VCaP (cell line): ENCODE measurements at regions not wholly inside any gene's neighbourhood (a gene's known extent, or its start where the extent isn't known, plus 50 kb on each side); places are given as distances from the start of the nearest gene placed in this dataset.

Experiments
- H3K27ac ChIP-seq: fragments of 450-650 bp; 2 replicates; pipeline ENCODE4 v1.5.1; 2017
- CTCF ChIP-seq: fragments of 450-650 bp; conservative IDR thresholded peaks from 2 replicates; pipeline ENCODE4 v1.5.1; 2017; ENCODE audit warnings: mild to moderate bottlenecking, moderate library complexity

DNA sequence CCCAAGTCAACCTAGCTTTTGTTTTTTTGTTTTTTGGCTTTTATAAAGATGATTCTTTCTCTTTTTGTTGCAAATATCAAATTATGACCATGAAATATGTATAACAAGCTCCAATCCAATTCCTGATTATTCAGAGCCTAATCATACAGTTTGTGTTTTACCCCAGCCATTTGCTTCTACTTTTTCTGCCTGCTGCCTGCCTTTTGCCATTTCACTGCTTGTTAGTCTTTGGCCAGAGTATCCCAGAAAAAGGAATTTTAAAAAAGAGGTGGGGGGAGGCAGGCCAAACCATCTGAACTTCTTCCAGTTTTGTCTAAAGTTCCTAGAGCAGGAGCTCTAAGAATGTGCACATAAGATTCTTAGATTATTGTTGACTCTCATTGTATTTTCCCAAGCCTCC, 211.9 kb upstream of the VRK2 start:
- TF ChIP-seq CTCF: no peak
- H3K27ac ChIP-seq: no peak overlapping the region

- no peak overlapping the region for H3K27ac ChIP-seq
- TF ChIP-seq CTCF: no peak
These were observed 204.1 kb upstream of the VRK2 start for GRCh38 chr2:57842531-57842930.

DNA sequence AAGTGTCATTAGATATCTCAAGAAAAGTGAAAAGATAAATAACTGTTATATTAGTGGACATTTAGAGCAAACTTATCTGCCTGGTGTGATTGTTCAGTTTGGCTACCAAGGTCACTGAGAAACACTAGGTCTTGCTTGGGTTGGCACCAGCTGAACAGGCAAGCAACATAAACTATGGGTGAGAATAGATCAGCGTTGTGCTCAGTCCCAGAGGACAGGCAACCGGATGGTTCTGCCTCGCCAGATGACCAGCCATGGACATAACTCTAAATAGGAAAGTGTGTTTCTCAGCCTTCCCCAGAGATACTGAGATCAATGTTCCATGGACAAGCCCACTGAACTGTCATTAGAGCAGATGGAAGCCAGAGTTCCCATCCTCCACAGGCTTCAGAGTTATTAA, 203.4 kb upstream of the VRK2 start:
- no peak for TF ChIP-seq CTCF
- H3K27ac ChIP-seq: no peak overlapping the region

GRCh38 chr2:57848723-57849122, 197.9 kb upstream of the VRK2 start:
- no peak for TF ChIP-seq CTCF

DNA sequence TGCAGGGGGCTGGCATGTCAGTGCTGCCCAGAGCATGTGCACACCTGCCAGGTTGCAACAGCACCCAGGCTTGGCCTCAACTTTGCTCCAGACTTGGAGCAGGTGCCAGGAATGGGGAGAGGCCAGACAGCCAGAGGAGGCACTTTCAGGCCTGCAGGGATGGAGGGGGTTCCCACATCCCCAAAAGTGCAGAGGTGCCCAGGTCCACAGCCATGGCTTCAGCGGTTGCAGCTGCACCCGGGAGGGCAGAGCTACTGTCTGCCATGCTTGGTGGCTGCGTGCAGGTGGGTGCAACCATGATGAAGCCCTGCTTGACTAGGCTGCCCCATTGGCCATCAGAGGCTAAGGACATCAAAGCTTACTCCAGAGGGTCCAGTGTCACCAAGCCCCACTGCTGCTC, 196.8 kb upstream of the VRK2 start:
- TF ChIP-seq CTCF: no peak
- H3K27ac ChIP-seq: no peak overlapping the region

More at GRCh38 chr2:57848723-57849122, 197.9 kb upstream of the VRK2 start:
- H3K27ac ChIP-seq: no peak overlapping the region

GRCh38 chr2:57850415-57851130, 196.0 kb upstream of the VRK2 start:
- no peak overlapping the region for H3K27ac ChIP-seq
- no peak for TF ChIP-seq CTCF

- no peak for TF ChIP-seq CTCF
- H3K27ac ChIP-seq: no peak overlapping the region
These were observed 191.4 kb upstream of the VRK2 start for GRCh38 chr2:57855212-57855611.
